Ovary (tissue), 3 donors: ENCODE measurements at regions not wholly inside any gene's neighbourhood (a gene's known extent, or its start where the extent isn't known, plus 50 kb on each side); places are given as distances from the start of the nearest gene placed in this dataset.

ENCODE experiments used
- CTCF ChIP-seq, 3 donors: fragments of 450-650 bp in 2 of 3; fragments of 200-600 bp in 1 of 3; IDR thresholded peaks; one replicate each; pipeline versions ENCODE4 v1.5.1 to v1.8.0; 2016 to 2022; ENCODE audit warnings: antibody characterized with exemption in 3 of 3, mild to moderate bottlenecking in 1 of 3
- POLR2A ChIP-seq: fragments of 450-650 bp; IDR thresholded peaks from one replicate; pipeline ENCODE4 v1.6.1; 2017; ENCODE audit warnings: antibody characterized with exemption, mild to moderate bottlenecking, moderate library complexity
- donor health status: DM: no; HTN: no; CAD: no.

- TF ChIP-seq CTCF (IDR thresholded peaks at IDR 0.05) (no peak), POLR2A (no peak)
Observed at GRCh38 chr18:30682672-30683071, 359.9 kb downstream of the DSC3 start.
